ENCODE measurements at regions not wholly inside any gene's neighbourhood (a gene's known extent, or its start where the extent isn't known, plus 50 kb on each side); places are given as distances from the start of the nearest gene placed in this dataset.
A peak's percentile ranks its signal among the peaks of the same experiment; 100 is the strongest.
"Not testable (repeated sequence)": the region's sequence is repeated elsewhere in the genome, so short reads cannot be mapped to it uniquely, and the experiment has no call there.

GRCh38 chr2:12612168-12612567 lies 104.6 kb upstream of the TRIB2 start:
- no peak for DNase-seq

GRCh38 chr2:12612671-12613070 lies 104.1 kb upstream of the TRIB2 start:
- DNase-seq: peak; percentile 61

GRCh38 chr2:12613137-12613835 lies 103.5 kb upstream of the TRIB2 start:
- peak; percentile 84 for DNase-seq

- no peak for DNase-seq
Measured at GRCh38 chr2:12615509-12615908, 101.2 kb upstream of the TRIB2 start.

- DNase-seq: no peak
Measured at GRCh38 chr2:12616456-12617156, 100.1 kb upstream of the TRIB2 start.

GRCh38 chr2:12617366-12617765 lies 99.4 kb upstream of the TRIB2 start:
- DNase-seq: no peak

GRCh38 chr2:12617853-12618252 lies 98.9 kb upstream of the TRIB2 start:
- DNase-seq: no peak

- no peak for DNase-seq
Measured at GRCh38 chr2:12618576-12618975, 98.2 kb upstream of the TRIB2 start.

GRCh38 chr2:12619975-12620374 lies 96.8 kb upstream of the TRIB2 start:
- no peak for DNase-seq

- DNase-seq: no peak
Measured at GRCh38 chr2:12620759-12621158, 96.0 kb upstream of the TRIB2 start.

- DNase-seq: no peak
Measured at GRCh38 chr2:12623051-12623450, 93.7 kb upstream of the TRIB2 start.

GRCh38 chr2:12624384-12624783 lies 92.4 kb upstream of the TRIB2 start:
- DNase-seq: no peak

- DNase-seq: no peak
Measured at GRCh38 chr2:12624905-12625598, 91.7 kb upstream of the TRIB2 start.

- not testable (repeated sequence) for DNase-seq
Measured at GRCh38 chr2:12628541-12628940, 88.2 kb upstream of the TRIB2 start.

GRCh38 chr2:12636837-12637581 lies 79.7 kb upstream of the TRIB2 start:
- peak; percentile 33 for DNase-seq

GRCh38 chr2:12637754-12638153 lies 79.0 kb upstream of the TRIB2 start:
- DNase-seq: no peak

- peak; percentile 84 for DNase-seq
Measured at GRCh38 chr2:12641441-12641840, 75.3 kb upstream of the TRIB2 start.

GRCh38 chr2:12642332-12642731 lies 74.4 kb upstream of the TRIB2 start:
- peak; percentile 35 for DNase-seq

GRCh38 chr2:12642859-12643258 lies 73.9 kb upstream of the TRIB2 start:
- peak; percentile 38 for DNase-seq

- no peak for DNase-seq
Measured at GRCh38 chr2:12649602-12650400, 66.9 kb upstream of the TRIB2 start.

GRCh38 chr2:12651641-12652040 lies 65.1 kb upstream of the TRIB2 start:
- peak; percentile 27 for DNase-seq

GRCh38 chr2:12652723-12653122 lies 64.0 kb upstream of the TRIB2 start:
- no peak for DNase-seq
